ENCODE measurements at regions not wholly inside any gene's neighbourhood (a gene's known extent, or its start where the extent isn't known, plus 50 kb on each side); places are given as distances from the start of the nearest gene placed in this dataset.
A peak's percentile ranks its signal among the peaks of the same experiment; 100 is the strongest.

DNA sequence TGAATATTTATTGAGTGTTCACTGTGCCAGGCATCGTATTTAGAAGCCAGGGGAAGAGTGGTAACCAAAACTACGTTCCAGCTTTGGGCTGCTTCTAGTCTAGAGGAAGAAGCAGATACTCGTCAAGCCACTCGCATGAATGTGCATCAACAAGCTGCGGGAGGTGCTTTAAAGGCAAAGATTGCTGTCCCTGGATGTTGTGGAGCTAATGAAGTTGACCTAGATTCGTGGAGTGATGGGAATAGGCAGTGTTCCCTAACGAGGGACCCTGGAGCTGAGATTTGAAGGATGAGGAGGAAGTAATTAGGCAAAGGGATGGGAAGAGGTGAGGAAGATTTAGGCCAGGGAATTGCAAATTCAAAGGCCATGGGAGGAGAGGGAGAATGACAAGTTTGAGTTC is 118.9 kb downstream of the TMEM170B start:
- no peaks in the 10 kb centered on the region for H3K27me3 Mint-ChIP-seq (ENCODE audit: unreplicated experiment)

DNA sequence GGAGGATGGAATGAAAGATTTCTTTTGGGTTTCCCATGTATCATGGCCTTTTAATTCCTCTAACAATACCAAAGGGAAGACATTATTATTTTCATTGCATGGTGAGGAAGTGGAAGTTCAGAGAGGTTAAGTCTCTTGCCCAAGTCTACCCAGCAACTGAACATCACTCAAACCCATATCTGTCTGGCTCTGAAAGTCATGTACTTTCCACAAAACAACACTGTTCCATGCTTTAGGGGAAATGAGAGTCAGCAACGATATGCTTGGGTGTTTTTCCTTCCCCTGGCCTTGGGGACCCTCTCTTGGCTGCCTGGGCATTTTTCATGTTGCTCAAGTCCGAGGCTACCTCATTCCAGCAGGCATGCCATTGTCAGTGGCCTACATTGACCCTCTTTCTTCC is 118.8 kb downstream of the ADTRP start:
- Mint-ChIP-seq H3K36me3 (ENCODE audit: unreplicated experiment) (no peaks in the 10 kb centered on the region), H3K9me3 (ENCODE audit: unreplicated experiment) (no peaks in the 10 kb centered on the region), H3K27me3 (ENCODE audit: unreplicated experiment) (no peaks in the 10 kb centered on the region), H3K4me3 (ENCODE audit: unreplicated experiment) (no peak overlapping the region), H3K4me1 (ENCODE audit: unreplicated experiment) (peaks cover 19% of the 10 kb centered on the region), H3K27ac (ENCODE audit: unreplicated experiment) (no peak overlapping the region)
- TF ChIP-seq, protein P1, sequence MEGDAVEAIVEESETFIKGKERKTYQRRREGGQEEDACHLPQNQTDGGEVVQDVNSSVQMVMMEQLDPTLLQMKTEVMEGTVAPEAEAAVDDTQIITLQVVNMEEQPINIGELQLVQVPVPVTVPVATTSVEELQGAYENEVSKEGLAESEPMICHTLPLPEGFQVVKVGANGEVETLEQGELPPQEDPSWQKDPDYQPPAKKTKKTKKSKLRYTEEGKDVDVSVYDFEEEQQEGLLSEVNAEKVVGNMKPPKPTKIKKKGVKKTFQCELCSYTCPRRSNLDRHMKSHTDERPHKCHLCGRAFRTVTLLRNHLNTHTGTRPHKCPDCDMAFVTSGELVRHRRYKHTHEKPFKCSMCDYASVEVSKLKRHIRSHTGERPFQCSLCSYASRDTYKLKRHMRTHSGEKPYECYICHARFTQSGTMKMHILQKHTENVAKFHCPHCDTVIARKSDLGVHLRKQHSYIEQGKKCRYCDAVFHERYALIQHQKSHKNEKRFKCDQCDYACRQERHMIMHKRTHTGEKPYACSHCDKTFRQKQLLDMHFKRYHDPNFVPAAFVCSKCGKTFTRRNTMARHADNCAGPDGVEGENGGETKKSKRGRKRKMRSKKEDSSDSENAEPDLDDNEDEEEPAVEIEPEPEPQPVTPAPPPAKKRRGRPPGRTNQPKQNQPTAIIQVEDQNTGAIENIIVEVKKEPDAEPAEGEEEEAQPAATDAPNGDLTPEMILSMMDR (IDR thresholded peaks at IDR 0.05) = no peak
- no peak for DNase-seq (ENCODE audit: extremely low spot score, unreplicated experiment)

More for the DNA sequence above, 118.9 kb downstream of the TMEM170B start:
- no peaks in the 10 kb centered on the region for H3K9me3 Mint-ChIP-seq (ENCODE audit: unreplicated experiment)
- TF ChIP-seq, protein P1 (IDR thresholded peaks at IDR 0.05) = no peak
- peak overlapping the region; percentile 13 for H3K27ac Mint-ChIP-seq (ENCODE audit: unreplicated experiment)
- DNase-seq (ENCODE audit: extremely low spot score, unreplicated experiment) = no peak
- H3K4me1 Mint-ChIP-seq (ENCODE audit: unreplicated experiment) = peaks cover 46% of the 10 kb centered on the region
- no peak overlapping the region for H3K4me3 Mint-ChIP-seq (ENCODE audit: unreplicated experiment)
- H3K36me3 Mint-ChIP-seq (ENCODE audit: unreplicated experiment) = no peaks in the 10 kb centered on the region

DNA sequence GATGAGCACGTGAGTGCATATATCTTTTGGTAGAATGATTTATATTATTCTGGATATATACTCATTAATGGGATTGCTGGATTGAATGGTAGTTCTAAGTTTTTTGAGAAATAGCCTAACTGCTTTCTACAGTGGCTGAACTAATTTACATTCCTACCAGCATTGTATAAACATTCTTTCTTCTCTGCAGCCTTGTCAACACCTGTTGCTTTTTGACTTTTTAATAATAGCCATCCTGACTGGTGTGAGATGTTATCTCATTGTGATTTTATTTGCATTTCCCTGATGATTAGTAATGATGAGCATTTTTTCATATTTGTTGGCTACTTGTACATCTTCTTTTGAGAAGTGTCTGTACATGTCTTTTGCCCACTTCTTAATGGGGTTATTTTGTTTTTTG is 116.3 kb downstream of the ADTRP start:
- no peaks in the 10 kb centered on the region for H3K4me1 Mint-ChIP-seq (ENCODE audit: unreplicated experiment)
- TF ChIP-seq, protein P1 (IDR thresholded peaks at IDR 0.05) = no peak
- no peak for DNase-seq (ENCODE audit: extremely low spot score, unreplicated experiment)
- no peaks in the 10 kb centered on the region for H3K9me3 Mint-ChIP-seq (ENCODE audit: unreplicated experiment)
- H3K36me3 Mint-ChIP-seq (ENCODE audit: unreplicated experiment) = no peaks in the 10 kb centered on the region
- H3K27me3 Mint-ChIP-seq (ENCODE audit: unreplicated experiment) = no peaks in the 10 kb centered on the region
- no peak overlapping the region for H3K27ac Mint-ChIP-seq (ENCODE audit: unreplicated experiment)
- H3K4me3 Mint-ChIP-seq (ENCODE audit: unreplicated experiment) = no peak overlapping the region

DNA sequence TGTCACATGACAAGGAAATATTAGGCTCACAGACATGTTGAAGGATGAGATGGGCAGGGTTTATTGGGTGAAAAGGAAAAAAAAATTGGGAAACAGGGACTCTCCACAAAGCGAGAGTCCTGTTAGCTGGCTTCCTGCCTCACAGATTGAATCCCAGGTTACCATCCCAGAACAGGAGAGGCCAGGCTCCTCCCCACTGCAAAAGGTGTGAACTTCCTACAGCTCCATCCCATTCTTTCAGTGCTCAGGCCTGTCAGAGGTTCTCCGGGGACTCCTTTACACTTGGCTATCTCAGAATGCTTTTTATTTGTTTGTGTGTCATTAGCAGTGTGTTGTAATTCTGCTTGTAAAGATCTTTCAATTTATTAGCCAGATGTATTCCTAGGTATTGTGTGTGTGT is 115.1 kb downstream of the ADTRP start:
- TF ChIP-seq, protein P1 (IDR thresholded peaks at IDR 0.05) = no peak
- no peaks in the 10 kb centered on the region for H3K36me3 Mint-ChIP-seq (ENCODE audit: unreplicated experiment)
- no peaks in the 10 kb centered on the region for H3K4me1 Mint-ChIP-seq (ENCODE audit: unreplicated experiment)
- H3K4me3 Mint-ChIP-seq (ENCODE audit: unreplicated experiment) = no peak overlapping the region
- no peak overlapping the region for H3K27ac Mint-ChIP-seq (ENCODE audit: unreplicated experiment)
- H3K9me3 Mint-ChIP-seq (ENCODE audit: unreplicated experiment) = no peaks in the 10 kb centered on the region
- DNase-seq (ENCODE audit: extremely low spot score, unreplicated experiment) = no peak
- H3K27me3 Mint-ChIP-seq (ENCODE audit: unreplicated experiment) = no peaks in the 10 kb centered on the region
